H1 (cell line): ENCODE measurements at regions not wholly inside any gene's neighbourhood (a gene's known extent, or its start where the extent isn't known, plus 50 kb on each side); places are given as distances from the start of the nearest gene placed in this dataset.

Source experiments
- CTCF ChIP-seq, 3 experiments: IDR thresholded peaks; 1 replicate in 2 of 3; 2 replicates in 1 of 3; pipeline versions ENCODE4 v1.5.1 to v1.6.1; 2011; ENCODE audit warnings: low read length in 3 of 3, mild to moderate bottlenecking in 3 of 3, inconsistent platforms in 2 of 3, low read depth in 1 of 3, moderate library complexity in 1 of 3; ENCODE audit not compliant: insufficient read depth in 1 of 3; ENCODE audit errors: control extremely low read depth in 1 of 3
- GABPA ChIP-seq: IDR thresholded peaks from 2 replicates; pipeline ENCODE4 v1.6.1; 2011; ENCODE audit warnings: mild to moderate bottlenecking, low read length, moderate library complexity, borderline replicate concordance; ENCODE audit not compliant: insufficient read depth
- JUN ChIP-seq: IDR thresholded peaks from 2 replicates; pipeline ENCODE4 v1.6.1; 2011; ENCODE audit warnings: low read depth, mild to moderate bottlenecking, improper control_type of control experiment, low read length
- RNF2 ChIP-seq: fragments of 200-900, 300-1000 bp; sonication (generic); IDR thresholded peaks from 2 replicates; pipeline ENCODE4 v1.7.1; 2016; ENCODE audit warnings: borderline replicate concordance, low read depth, mild to moderate bottlenecking, antibody characterized with exemption, low read length; ENCODE audit not compliant: poor library complexity, severe bottlenecking; ENCODE audit errors: missing control alignments
- SIX5 ChIP-seq: IDR thresholded peaks from 2 replicates; pipeline ENCODE4 v1.6.1; 2011; ENCODE audit warnings: mild to moderate bottlenecking, low read depth, low read length

GRCh38 chr12:3427956-3428355 is 63.0 kb upstream of the PRMT8 start (continued):
- TF ChIP-seq CTCF (IDR thresholded peaks at IDR 0.05; ENCODE audit: control extremely low read depth in 1 of 3, insufficient read depth in 1 of 3, low read depth in 1 of 3, low read length in 3 of 3) (no peak), RNF2 (no peak), GABPA (no peak), JUN (no peak), SIX5 (no peak)
